ENCODE measurements at regions not wholly inside any gene's neighbourhood (a gene's known extent, or its start where the extent isn't known, plus 50 kb on each side); places are given as distances from the start of the nearest gene placed in this dataset.

DNA sequence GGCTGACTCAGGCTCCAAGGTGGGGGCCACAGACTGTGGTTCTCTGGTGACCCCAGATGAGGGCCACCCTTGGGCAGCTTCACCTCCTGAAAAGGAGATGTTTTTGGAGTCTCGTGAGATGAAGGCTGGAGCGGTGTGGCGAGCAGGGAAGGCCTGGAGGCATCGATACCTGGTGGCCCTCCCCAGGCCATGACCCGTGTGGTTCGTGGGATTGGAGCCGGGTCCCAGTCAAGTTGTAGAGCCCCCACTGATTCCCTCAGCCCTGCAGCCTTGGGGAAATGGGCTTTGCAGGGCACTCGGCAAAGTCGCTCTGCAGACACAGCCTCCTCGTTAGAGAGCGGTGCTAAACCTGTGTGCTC lies 1083.4 kb downstream of the BRD1 start:
- Histone ChIP-seq H3K79me2 (ENCODE audit: insufficient read depth, low read length) (no peaks in the 10 kb centered on the region), H3K9me3 (ENCODE audit: insufficient read depth, low read length) (no peaks in the 10 kb centered on the region), H3K9me2 (replicated peaks; ENCODE audit: insufficient read depth, low read length) (no peaks in the 10 kb centered on the region), H3K4me3 (ENCODE audit: insufficient read depth, low read length, poor library complexity, severe bottlenecking) (no peak overlapping the region), H3K27ac (ENCODE audit: low read depth, low read length) (no peak overlapping the region), H4K20me1 (ENCODE audit: low read depth, low read length) (no peaks in the 10 kb centered on the region), H2AFZ (ENCODE audit: low read depth, low read length, severe bottlenecking) (no peak overlapping the region), H3K9ac (ENCODE audit: low read length) (no peak overlapping the region), H3K4me2 (ENCODE audit: low read depth, low read length, poor library complexity, severe bottlenecking) (no peak overlapping the region), H3K36me3 (ENCODE audit: low read length) (no peaks in the 10 kb centered on the region), H3K27me3 (ENCODE audit: low read length) (no peaks in the 10 kb centered on the region), H3F3A (ENCODE audit: insufficient read depth) (no peaks in the 10 kb centered on the region)
- TF ChIP-seq, protein P1, sequence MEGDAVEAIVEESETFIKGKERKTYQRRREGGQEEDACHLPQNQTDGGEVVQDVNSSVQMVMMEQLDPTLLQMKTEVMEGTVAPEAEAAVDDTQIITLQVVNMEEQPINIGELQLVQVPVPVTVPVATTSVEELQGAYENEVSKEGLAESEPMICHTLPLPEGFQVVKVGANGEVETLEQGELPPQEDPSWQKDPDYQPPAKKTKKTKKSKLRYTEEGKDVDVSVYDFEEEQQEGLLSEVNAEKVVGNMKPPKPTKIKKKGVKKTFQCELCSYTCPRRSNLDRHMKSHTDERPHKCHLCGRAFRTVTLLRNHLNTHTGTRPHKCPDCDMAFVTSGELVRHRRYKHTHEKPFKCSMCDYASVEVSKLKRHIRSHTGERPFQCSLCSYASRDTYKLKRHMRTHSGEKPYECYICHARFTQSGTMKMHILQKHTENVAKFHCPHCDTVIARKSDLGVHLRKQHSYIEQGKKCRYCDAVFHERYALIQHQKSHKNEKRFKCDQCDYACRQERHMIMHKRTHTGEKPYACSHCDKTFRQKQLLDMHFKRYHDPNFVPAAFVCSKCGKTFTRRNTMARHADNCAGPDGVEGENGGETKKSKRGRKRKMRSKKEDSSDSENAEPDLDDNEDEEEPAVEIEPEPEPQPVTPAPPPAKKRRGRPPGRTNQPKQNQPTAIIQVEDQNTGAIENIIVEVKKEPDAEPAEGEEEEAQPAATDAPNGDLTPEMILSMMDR (IDR thresholded peaks at IDR 0.05; ENCODE audit: insufficient read depth, low read length, poor library complexity, severe bottlenecking) = no peak
- no peak for TF ChIP-seq EZH2phosphoT487 (conservative IDR thresholded peaks at IDR 0.05; ENCODE audit: low read length)

DNA sequence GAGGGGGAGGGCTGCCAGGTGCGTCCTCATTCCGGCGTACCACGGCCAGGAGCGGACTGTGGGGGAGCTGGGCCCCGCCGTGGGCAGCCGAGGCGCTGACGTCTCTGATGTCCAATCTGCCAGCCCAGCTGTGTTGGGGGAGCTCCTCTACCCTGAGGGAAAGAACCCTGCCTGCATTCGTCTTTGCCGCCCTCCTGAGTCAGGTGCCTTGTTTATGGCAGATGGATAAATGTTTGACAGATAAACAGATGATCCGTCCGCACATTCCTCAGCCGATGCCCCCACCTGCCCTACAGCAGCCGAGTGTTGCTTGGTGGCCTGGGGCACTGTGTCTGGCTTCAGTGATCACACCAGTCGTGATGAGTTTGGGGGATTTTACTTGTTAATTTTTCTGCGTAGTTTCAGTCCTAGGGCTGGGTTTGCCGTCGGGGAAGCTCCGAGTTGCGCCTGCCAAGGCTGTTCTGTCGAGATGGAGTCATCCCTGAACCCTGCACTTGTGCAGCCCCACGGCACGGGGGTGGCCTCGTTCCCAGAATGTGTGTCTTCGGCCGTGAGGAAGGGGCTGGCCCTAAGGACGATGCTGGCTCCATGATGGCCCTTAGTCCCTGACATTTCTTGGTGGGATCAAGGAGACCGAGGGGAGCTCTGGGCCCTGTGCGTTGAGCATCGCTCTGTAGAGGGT lies 1083.9 kb downstream of the BRD1 start:
- no peak overlapping the region for H3K9ac ChIP-seq (ENCODE audit: low read length)
- no peak overlapping the region for H3K4me2 ChIP-seq (ENCODE audit: low read depth, low read length, poor library complexity, severe bottlenecking)
- H3K4me3 ChIP-seq (ENCODE audit: insufficient read depth, low read length, poor library complexity, severe bottlenecking) = no peak overlapping the region
- no peaks in the 10 kb centered on the region for H3K27me3 ChIP-seq (ENCODE audit: low read length)
- H3K36me3 ChIP-seq (ENCODE audit: low read length) = no peaks in the 10 kb centered on the region
- no peaks in the 10 kb centered on the region for H3K9me2 ChIP-seq (replicated peaks; ENCODE audit: insufficient read depth, low read length)
- H4K20me1 ChIP-seq (ENCODE audit: low read depth, low read length) = no peaks in the 10 kb centered on the region
- H3F3A ChIP-seq (ENCODE audit: insufficient read depth) = no peaks in the 10 kb centered on the region
- TF ChIP-seq, protein P1 (IDR thresholded peaks at IDR 0.05; ENCODE audit: insufficient read depth, low read length, poor library complexity, severe bottlenecking) = no peak
- TF ChIP-seq EZH2phosphoT487 (conservative IDR thresholded peaks at IDR 0.05; ENCODE audit: low read length) = no peak
- H3K9me3 ChIP-seq (ENCODE audit: insufficient read depth, low read length) = no peaks in the 10 kb centered on the region
- H3K79me2 ChIP-seq (ENCODE audit: insufficient read depth, low read length) = no peaks in the 10 kb centered on the region
- no peak overlapping the region for H2AFZ ChIP-seq (ENCODE audit: low read depth, low read length, severe bottlenecking)
- H3K27ac ChIP-seq (ENCODE audit: low read depth, low read length) = no peak overlapping the region

DNA sequence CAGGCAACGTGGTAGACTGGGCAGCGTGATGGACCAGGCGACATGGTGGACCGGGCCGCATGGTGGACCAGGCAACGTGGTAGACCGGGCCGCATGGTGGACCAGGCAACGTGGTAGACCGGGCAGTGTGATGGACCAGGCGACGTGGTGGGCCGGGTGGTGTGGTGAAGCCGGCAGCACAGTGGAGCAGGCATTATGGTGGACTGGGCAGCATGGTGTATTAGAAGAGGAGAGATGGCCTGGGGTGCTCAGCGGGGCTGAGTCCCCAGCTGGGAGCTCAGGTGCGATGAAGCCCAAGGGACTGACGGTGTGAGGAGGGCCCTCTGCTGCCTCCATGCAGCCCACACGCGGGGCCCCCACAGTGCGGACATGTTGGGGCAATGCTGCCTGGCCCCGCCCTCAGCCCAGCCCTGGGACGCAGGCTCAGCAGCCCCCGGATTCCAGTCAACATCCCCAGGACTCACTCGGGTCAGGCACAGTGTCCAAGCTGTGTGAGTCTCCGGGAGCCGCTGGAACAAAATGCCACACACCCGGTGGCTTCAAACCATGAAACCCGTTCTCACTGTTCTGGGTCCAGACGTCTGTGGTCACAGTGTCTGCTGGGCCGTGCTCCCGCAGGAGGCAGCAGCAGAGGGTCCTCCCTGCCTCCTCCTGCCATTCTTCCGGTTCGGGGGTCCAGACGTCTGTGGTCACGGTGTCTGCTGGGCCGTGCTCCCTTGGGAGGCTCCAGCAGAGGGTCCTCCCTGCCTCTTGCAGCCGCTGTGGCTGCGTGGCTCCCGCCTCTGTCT lies 1084.9 kb downstream of the BRD1 start:
- Histone ChIP-seq H3K9me3 (ENCODE audit: insufficient read depth, low read length) (no peaks in the 10 kb centered on the region), H3K4me3 (ENCODE audit: insufficient read depth, low read length, poor library complexity, severe bottlenecking) (no peak overlapping the region), H3K36me3 (ENCODE audit: low read length) (no peaks in the 10 kb centered on the region), H2AFZ (ENCODE audit: low read depth, low read length, severe bottlenecking) (no peak overlapping the region), H3K79me2 (ENCODE audit: insufficient read depth, low read length) (no peaks in the 10 kb centered on the region), H3K4me2 (ENCODE audit: low read depth, low read length, poor library complexity, severe bottlenecking) (no peak overlapping the region), H3K27me3 (ENCODE audit: low read length) (no peaks in the 10 kb centered on the region), H3K9ac (ENCODE audit: low read length) (no peak overlapping the region), H4K20me1 (ENCODE audit: low read depth, low read length) (no peaks in the 10 kb centered on the region), H3F3A (ENCODE audit: insufficient read depth) (no peaks in the 10 kb centered on the region), H3K27ac (ENCODE audit: low read depth, low read length) (no peak overlapping the region), H3K9me2 (replicated peaks; ENCODE audit: insufficient read depth, low read length) (no peaks in the 10 kb centered on the region)
- TF ChIP-seq, protein P1 (IDR thresholded peaks at IDR 0.05; ENCODE audit: insufficient read depth, low read length, poor library complexity, severe bottlenecking) = no peak
- no peak for TF ChIP-seq EZH2phosphoT487 (conservative IDR thresholded peaks at IDR 0.05; ENCODE audit: low read length)
